Cardiac muscle cell (in vitro differentiated cells and primary cell): ENCODE measurements at regions not wholly inside any gene's neighbourhood (a gene's known extent, or its start where the extent isn't known, plus 50 kb on each side); places are given as distances from the start of the nearest gene placed in this dataset.
"Not testable (repeated sequence)": the region's sequence is repeated elsewhere in the genome, so short reads cannot be mapped to it uniquely, and the experiment has no call there.

Source experiments
- DNase-seq, 2 donors: peaks; one replicate each; pipeline versions ENCODE4 v3.0.0 to v3.0.0-alpha.2; 2010 to 2017; ENCODE audit warnings: low read depth in 1 of 2, low spot score in 1 of 2
- H3K27ac ChIP-seq: fragments of 200-600 bp; sonication (generic); 2 replicates; pipeline ENCODE4 v1.5.1; 2016
- H3K27me3 ChIP-seq: fragments of 200-600 bp; sonication (generic); 2 replicates; pipeline ENCODE4 v1.6.0; 2016; ENCODE audit warnings: control low read depth
- H3K36me3 ChIP-seq: fragments of 200-600 bp; sonication (generic); 2 replicates; pipeline ENCODE4 v1.5.1; 2016; ENCODE audit warnings: control low read depth
- H3K4me1 ChIP-seq: fragments of 200-600 bp; sonication (generic); 2 replicates; pipeline ENCODE4 v1.8.1; 2017; ENCODE audit warnings: low read depth, mild to moderate bottlenecking, mixed run types
- H3K4me3 ChIP-seq: fragments of 200-600 bp; sonication (generic); 2 replicates; pipeline ENCODE4 v1.5.1; 2016; ENCODE audit warnings: mild to moderate bottlenecking
- H3K9me3 ChIP-seq: fragments of 200-600 bp; sonication (generic); 2 replicates; pipeline ENCODE4 v1.5.1; 2017; ENCODE audit warnings: low read depth, mild to moderate bottlenecking, control low read depth
- TF ChIP-seq, protein P1 (sequence below): IDR thresholded peaks from 2 replicates; pipeline ENCODE4 v1.5.1; 2012; ENCODE audit warnings: low read depth, mild to moderate bottlenecking, low read length

GRCh38 chr18:65610939-65611338 lies 139.9 kb upstream of the CDH7 start:
- TF ChIP-seq, protein P1, sequence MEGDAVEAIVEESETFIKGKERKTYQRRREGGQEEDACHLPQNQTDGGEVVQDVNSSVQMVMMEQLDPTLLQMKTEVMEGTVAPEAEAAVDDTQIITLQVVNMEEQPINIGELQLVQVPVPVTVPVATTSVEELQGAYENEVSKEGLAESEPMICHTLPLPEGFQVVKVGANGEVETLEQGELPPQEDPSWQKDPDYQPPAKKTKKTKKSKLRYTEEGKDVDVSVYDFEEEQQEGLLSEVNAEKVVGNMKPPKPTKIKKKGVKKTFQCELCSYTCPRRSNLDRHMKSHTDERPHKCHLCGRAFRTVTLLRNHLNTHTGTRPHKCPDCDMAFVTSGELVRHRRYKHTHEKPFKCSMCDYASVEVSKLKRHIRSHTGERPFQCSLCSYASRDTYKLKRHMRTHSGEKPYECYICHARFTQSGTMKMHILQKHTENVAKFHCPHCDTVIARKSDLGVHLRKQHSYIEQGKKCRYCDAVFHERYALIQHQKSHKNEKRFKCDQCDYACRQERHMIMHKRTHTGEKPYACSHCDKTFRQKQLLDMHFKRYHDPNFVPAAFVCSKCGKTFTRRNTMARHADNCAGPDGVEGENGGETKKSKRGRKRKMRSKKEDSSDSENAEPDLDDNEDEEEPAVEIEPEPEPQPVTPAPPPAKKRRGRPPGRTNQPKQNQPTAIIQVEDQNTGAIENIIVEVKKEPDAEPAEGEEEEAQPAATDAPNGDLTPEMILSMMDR: no peak
- Histone ChIP-seq H3K36me3 (no peaks in the 10 kb centered on the region), H3K27me3 (no peaks in the 10 kb centered on the region), H3K9me3 (no peaks in the 10 kb centered on the region), H3K4me1 (no peaks in the 10 kb centered on the region), H3K27ac (no peak overlapping the region), H3K4me3 (no peak overlapping the region)
- DNase-seq: no peak

DNA sequence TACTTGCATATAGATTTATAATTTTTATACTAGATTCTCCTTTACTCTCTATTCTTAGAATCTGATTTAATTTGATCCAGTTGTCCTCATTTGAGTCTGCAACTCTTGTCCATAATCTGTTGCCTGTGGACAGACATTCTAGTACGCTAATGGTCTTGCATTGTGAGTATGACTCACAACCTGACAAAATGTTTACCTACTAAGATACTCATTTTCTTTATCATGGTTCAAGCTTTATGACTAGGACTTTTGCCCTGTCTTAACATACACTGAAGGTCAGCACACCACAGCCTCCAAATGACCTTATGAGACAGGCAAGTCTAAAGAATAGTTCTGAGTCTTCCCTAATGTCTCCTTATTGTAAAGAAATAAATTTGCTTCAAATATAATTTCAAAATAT lies 142.3 kb upstream of the CDH7 start:
- DNase-seq: no peak
- no peak overlapping the region for H3K27ac ChIP-seq
- no peaks in the 10 kb centered on the region for H3K4me1 ChIP-seq
- TF ChIP-seq, protein P1: no peak
- no peaks in the 10 kb centered on the region for H3K27me3 ChIP-seq
- H3K9me3 ChIP-seq: no peaks in the 10 kb centered on the region
- no peak overlapping the region for H3K4me3 ChIP-seq
- no peaks in the 10 kb centered on the region for H3K36me3 ChIP-seq

- Histone ChIP-seq H3K4me3 (no peak overlapping the region), H3K36me3 (no peaks in the 10 kb centered on the region), H3K27ac (no peak overlapping the region), H3K9me3 (no peaks in the 10 kb centered on the region), H3K27me3 (no peaks in the 10 kb centered on the region), H3K4me1 (no peaks in the 10 kb centered on the region)
- DNase-seq: no peak
- TF ChIP-seq, protein P1: no peak
Measured at GRCh38 chr18:65607161-65607560, 143.7 kb upstream of the CDH7 start.

GRCh38 chr18:65606551-65607130 lies 144.2 kb upstream of the CDH7 start:
- Histone ChIP-seq H3K4me3 (no peak overlapping the region), H3K36me3 (no peaks in the 10 kb centered on the region)

GRCh38 chr18:65605352-65605751 lies 145.5 kb upstream of the CDH7 start:
- not testable (repeated sequence) for H3K4me3 ChIP-seq, H3K4me1 ChIP-seq

More at GRCh38 chr18:65606551-65607130, 144.2 kb upstream of the CDH7 start:
- TF ChIP-seq, protein P1: no peak
- Histone ChIP-seq H3K4me1 (no peaks in the 10 kb centered on the region), H3K27me3 (no peaks in the 10 kb centered on the region), H3K9me3 (no peaks in the 10 kb centered on the region), H3K27ac (no peak overlapping the region)
- DNase-seq: no peak

DNA sequence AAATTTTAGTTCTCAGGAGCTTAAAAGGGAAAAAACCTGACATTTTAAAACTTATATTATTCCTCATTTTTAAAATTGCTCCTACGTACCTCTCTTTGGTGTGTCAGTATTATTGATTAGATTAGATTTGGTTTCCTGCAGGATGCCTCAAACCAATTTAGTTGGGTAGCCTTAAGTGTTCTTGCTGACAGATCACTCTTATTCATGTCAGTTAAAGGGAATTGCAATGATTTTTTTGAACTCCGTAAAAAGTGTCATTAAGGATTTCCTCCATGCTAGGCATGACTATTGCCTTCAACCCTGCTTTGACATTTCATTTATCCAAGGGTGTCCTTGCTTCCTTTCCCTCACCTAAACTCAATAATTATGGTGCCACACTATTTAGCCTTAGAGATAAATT lies 149.0 kb upstream of the CDH7 start:
- Histone ChIP-seq H3K27me3 (no peaks in the 10 kb centered on the region), H3K9me3 (no peaks in the 10 kb centered on the region), H3K27ac (no peak overlapping the region), H3K4me3 (no peak overlapping the region), H3K36me3 (no peaks in the 10 kb centered on the region), H3K4me1 (no peaks in the 10 kb centered on the region)
- TF ChIP-seq, protein P1: no peak
- no peak for DNase-seq

More at GRCh38 chr18:65605352-65605751, 145.5 kb upstream of the CDH7 start:
- not testable (repeated sequence) for DNase-seq, H3K36me3 ChIP-seq, H3K9me3 ChIP-seq, H3K27me3 ChIP-seq, H3K27ac ChIP-seq
